ENCODE measurements at regions not wholly inside any gene's neighbourhood (a gene's known extent, or its start where the extent isn't known, plus 50 kb on each side); places are given as distances from the start of the nearest gene placed in this dataset.
A peak's percentile ranks its signal among the peaks of the same experiment; 100 is the strongest.

DNA sequence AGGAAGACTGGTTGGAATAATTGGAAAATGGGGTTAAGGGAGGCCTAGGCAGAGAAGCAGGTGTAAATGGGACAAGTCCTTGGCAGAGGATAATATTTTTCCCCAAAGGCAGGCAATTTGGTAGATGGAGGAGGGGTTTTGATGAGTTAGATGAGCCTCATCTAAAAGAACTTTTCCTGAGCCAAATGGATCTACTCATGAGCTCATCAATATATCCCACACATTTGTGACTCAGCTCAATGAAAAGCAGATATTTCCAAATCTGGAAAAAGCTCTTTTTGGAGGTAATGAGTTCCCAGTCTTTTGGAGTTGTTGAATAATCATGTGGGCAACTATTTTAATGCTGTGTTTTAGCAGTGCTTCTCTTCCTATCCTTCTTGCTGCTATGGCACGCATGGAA lies 685.5 kb upstream of the CITED2 start:
- H3K27me3 Mint-ChIP-seq (ENCODE audit: low read depth): no peaks in the 10 kb centered on the region
- no peak for DNase-seq (ENCODE audit: low read depth, low spot score)
- TF ChIP-seq, protein P1, sequence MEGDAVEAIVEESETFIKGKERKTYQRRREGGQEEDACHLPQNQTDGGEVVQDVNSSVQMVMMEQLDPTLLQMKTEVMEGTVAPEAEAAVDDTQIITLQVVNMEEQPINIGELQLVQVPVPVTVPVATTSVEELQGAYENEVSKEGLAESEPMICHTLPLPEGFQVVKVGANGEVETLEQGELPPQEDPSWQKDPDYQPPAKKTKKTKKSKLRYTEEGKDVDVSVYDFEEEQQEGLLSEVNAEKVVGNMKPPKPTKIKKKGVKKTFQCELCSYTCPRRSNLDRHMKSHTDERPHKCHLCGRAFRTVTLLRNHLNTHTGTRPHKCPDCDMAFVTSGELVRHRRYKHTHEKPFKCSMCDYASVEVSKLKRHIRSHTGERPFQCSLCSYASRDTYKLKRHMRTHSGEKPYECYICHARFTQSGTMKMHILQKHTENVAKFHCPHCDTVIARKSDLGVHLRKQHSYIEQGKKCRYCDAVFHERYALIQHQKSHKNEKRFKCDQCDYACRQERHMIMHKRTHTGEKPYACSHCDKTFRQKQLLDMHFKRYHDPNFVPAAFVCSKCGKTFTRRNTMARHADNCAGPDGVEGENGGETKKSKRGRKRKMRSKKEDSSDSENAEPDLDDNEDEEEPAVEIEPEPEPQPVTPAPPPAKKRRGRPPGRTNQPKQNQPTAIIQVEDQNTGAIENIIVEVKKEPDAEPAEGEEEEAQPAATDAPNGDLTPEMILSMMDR (conservative IDR thresholded peaks at IDR 0.05): no peak
- H3K36me3 Mint-ChIP-seq (ENCODE audit: low read depth): no peaks in the 10 kb centered on the region
- peaks cover 10% of the 10 kb centered on the region for H3K9me3 Mint-ChIP-seq
- H3K4me3 Mint-ChIP-seq: no peak overlapping the region
- peaks cover 23% of the 10 kb centered on the region for H3K4me1 Mint-ChIP-seq
- H3K27ac Mint-ChIP-seq (ENCODE audit: unreplicated experiment): no peak overlapping the region

DNA sequence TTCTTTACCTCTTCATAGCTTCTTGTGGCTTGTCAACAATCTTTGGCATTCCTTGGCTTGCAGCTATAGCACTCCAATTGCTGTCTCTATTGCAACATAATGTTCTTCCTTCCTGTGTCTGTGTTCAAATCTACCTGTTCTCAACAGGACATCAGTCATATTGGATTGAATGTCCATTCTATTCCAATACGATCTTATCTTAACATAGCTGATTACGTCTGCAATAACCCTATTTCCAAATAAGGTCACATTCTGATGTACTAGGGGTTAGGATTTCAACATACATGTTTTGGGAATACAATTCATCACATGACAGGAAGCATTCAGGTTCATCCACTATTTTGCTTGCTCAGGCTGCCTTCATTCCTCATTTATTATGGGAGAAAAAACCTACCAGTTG lies 684.4 kb upstream of the CITED2 start:
- H3K36me3 Mint-ChIP-seq (ENCODE audit: low read depth): no peaks in the 10 kb centered on the region
- H3K4me1 Mint-ChIP-seq: peaks cover 19% of the 10 kb centered on the region
- no peak overlapping the region for H3K27ac Mint-ChIP-seq (ENCODE audit: unreplicated experiment)
- TF ChIP-seq, protein P1 (conservative IDR thresholded peaks at IDR 0.05): no peak
- peaks cover 13% of the 10 kb centered on the region for H3K9me3 Mint-ChIP-seq
- no peak for DNase-seq (ENCODE audit: low read depth, low spot score)
- H3K4me3 Mint-ChIP-seq: no peak overlapping the region
- no peaks in the 10 kb centered on the region for H3K27me3 Mint-ChIP-seq (ENCODE audit: low read depth)

- Mint-ChIP-seq H3K27me3 (ENCODE audit: low read depth) (no peaks in the 10 kb centered on the region), H3K4me1 (peaks cover 26% of the 10 kb centered on the region), H3K9me3 (peaks cover 9% of the 10 kb centered on the region), H3K27ac (ENCODE audit: unreplicated experiment) (no peak overlapping the region), H3K36me3 (ENCODE audit: low read depth) (no peaks in the 10 kb centered on the region), H3K4me3 (no peak overlapping the region)
- TF ChIP-seq, protein P1 (conservative IDR thresholded peaks at IDR 0.05): peak; percentile 50
- no peak for DNase-seq (ENCODE audit: low read depth, low spot score)
Measured at GRCh38 chr6:140052736-140053729, 678.6 kb upstream of the CITED2 start.

- no peak for DNase-seq (ENCODE audit: low read depth, low spot score)
- Mint-ChIP-seq H3K27me3 (ENCODE audit: low read depth) (no peaks in the 10 kb centered on the region), H3K4me1 (peaks cover 24% of the 10 kb centered on the region), H3K4me3 (no peak overlapping the region), H3K9me3 (peaks cover 8% of the 10 kb centered on the region), H3K27ac (ENCODE audit: unreplicated experiment) (no peak overlapping the region), H3K36me3 (ENCODE audit: low read depth) (no peaks in the 10 kb centered on the region)
- TF ChIP-seq, protein P1 (conservative IDR thresholded peaks at IDR 0.05): no peak
Measured at GRCh38 chr6:140051521-140052512, 677.4 kb upstream of the CITED2 start.

All from neural crest cell (in vitro differentiated cells).